HG02678 (cell line): ENCODE measurements at regions not wholly inside any gene's neighbourhood (a gene's known extent, or its start where the extent isn't known, plus 50 kb on each side); places are given as distances from the start of the nearest gene placed in this dataset.
"Not testable (repeated sequence)": the region's sequence is repeated elsewhere in the genome, so short reads cannot be mapped to it uniquely, and the experiment has no call there.

Source experiments
- ATAC-seq: cut with Tn5 transposase; IDR thresholded peaks from one replicate; pipeline ENCODE4 v1.9.1; 2021; ENCODE audit warnings: mild to moderate bottlenecking, moderate library complexity; ENCODE audit not compliant: unreplicated experiment

DNA sequence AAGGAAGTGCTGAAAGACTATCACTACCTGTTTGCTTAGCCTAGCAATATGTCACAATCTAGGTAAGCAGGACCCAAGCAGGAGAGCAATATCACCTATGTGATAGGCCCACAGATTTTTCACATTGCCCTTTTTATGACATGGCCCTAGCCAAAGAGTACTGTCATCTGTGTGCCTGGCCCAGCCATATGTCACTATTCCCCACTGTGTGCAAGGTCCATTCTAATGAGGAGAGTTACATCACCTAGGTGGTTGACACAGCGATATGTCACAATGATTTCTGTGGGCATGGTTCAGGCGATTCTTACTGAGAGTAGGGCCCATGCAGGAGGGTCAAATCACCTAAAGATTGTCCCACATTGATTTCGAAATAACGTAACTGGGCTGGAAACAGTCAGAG, 967.7 kb upstream of the AMELY start:
- ATAC-seq: no peak

DNA sequence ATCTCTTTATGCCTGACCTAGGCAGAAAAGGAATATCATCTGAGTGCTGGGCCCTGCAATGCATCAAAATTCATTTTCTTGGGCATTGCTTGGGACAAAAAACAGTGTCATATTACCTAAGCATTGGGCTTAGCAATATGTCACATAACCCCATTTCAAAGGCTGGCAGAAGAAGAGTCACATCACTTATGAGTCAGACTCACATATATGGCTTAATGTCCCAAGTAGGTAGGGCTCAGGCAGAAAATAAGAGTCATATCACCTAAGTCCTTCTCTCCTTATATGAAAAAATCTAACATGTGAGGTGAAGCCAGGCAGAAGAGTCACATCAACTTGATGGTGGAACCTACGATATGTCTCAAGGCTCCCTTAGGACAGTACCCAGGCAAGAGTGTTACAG, 967.2 kb upstream of the AMELY start:
- no peak for ATAC-seq

DNA sequence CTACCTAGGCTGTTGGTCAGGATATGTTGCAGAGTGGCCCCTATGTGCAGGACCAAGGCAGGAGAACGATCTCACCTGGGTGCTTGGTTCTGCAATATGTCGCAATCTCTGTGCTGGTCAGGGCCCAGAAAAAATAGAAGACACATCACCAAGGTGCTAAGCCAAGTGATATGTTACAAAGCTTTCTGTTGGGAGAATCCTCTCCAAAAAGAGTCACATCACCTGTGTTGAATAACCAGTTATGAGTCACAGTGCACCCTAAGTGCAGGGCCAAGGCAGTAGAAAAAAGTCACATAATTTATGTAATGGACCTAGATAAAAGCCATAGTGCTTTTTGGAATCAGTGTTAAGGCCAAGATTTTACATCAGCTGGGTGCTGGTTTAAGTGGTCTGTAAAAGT, 965.9 kb upstream of the AMELY start:
- ATAC-seq: no peak

DNA sequence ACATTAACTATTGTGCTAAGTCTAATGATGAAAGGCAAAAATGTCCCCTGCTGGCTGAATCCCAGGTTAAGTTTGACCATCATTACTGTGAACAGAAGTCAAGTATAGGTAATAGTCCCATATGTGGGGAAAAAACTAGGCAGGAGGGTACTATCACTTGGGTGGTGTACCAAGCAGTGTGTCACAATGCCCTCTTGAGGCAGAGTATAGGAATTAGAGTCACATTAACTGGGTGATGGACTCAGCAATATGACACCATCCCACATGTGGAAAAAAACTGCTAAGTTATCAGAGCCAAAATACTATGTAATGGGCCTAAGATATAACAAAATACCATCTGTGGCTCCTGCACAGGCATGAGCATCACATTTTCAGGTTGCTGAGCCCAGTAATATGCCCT, 962.5 kb upstream of the AMELY start:
- ATAC-seq: no peak

DNA sequence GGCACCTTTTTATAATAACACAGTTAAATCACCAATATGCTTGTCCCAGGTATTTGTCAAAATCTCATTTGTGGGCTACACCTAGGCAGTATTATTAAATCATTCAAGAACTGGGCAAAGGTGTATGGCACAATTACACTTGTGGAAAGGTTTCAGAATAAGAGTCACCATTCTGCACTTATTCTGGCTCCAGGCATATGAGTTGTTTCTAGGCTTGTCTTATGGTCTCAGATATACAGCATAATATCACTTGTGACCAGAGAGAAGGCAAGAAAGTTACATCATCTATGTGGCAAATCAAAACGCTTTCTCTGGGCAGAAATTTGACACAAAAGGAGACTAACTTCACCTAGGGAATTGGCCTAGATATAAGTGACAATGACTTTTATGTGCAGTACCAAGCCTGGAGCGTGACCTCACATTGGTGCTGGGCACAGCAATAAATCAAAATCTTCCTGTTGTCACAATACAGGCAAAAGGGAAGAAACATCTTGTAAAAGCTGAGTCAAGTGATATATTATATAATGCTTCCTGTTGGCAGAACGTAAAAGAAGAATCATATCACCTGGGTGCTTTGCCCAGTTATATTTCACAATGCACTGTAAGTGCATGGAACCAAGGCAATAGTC, 959.9 kb upstream of the AMELY start:
- ATAC-seq: no peak

DNA sequence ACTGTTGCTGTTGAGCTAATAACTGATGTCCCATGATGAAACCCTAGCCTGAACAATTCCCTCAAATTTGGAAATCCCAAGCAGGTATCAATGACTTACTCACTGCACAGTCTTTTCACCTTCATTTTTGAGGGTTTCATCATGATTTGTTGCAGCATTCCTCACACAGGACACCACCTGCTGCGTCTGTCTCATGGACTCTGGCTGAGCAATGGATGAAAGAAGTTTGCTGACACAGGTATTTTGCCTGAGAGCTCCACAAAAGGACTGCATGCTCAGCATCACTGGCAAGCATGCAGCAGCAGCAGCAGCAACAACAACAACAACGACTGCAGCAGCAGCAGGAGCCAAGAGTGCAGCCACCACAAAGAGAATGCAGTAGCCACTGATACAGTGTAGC, 955.4 kb upstream of the AMELY start:
- ATAC-seq: no peak

DNA sequence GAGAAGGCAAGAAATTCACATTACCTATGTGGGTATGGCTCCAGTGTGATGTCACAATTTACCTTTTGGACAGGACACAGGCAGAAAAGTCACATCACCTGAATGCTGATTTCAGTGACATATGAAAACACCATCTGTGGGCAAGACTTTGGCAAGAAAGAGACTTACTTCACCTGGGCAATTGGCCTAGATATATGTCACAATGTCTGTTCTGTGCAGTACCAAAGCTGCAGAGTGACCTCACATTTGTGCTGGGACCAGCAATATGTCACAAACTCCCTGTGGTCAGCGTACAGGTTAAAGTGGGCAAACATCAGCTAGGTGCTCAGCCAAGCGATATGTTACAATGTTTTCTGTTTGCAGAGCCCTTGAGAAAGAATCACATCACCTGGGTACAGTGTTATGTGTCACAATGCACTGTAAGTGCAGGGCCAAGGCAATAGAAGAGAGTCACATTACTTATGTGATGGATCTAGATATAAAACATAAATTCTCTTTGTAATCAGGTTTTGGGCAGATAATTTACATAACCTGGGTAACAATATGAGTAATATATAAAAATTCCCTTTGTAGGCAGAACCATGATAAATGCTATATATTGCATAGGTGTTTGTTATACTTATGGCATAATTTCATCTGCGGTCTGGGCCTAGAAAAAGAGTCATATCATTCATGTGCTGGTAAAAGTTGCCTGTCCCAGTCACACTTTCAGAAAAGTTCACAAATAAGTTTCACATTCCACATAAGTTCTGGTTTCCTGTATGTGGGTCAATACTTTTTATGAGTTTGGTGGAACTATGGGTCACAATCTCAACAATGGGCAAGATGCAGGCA, 949.4 kb upstream of the AMELY start:
- ATAC-seq: no peak

DNA sequence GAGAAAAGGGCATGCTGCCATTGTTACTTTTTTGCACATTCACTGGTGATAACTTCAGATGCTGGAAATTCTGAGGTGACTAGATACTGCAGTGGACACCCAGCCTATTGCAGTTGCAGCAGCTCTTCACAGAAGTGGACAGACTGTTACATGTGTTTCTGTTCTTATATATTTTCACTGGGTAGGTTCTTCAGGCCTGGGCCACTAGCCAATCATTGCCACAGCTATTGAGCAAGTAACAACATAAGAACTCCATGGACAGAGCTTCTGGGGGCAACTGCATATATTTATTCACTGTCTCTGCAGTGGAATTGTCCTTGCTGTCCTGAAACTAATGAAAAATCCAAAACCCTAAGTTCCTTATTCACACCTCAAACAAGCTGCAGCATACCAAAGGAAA, 938.6 kb upstream of the AMELY start:
- no peak for ATAC-seq

DNA sequence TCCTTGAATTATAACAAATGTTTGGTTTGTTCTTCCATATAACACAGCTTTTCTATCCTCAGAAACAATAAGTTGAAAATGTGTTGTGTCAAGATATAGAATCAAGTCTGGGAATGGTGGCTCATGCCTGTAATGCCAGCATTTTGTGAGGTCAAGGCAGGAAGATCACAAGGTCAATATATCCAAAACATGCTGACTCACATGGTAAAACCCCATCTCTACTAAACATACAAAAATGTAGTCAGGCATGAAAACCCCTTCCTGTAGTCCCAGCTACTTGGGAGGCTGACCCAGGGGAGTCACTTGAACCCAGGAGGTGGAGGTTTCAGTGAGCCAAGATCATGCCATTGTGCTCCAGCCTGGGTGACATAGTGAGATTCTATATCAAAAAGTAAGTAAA, 934.2 kb upstream of the AMELY start:
- no peak for ATAC-seq

DNA sequence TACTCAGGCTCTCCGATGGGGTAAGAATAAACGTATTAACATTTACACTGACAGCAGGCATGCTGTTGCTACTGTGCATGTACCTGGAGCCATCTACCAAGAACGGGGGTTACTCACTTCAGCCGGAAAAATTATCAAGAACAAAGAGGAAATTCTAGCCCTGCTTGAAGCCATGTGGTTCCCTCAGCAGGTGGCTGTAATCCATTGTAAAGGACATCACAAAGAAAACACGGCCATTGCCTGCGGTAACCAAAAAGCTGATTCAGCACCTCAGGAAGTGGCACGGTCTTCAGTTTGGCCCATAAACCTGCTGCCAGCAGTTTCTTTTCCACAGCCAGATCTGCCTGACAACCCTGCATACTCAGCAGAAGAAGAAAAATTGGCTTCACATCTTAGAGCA, 925.5 kb upstream of the AMELY start:
- ATAC-seq: no peak

DNA sequence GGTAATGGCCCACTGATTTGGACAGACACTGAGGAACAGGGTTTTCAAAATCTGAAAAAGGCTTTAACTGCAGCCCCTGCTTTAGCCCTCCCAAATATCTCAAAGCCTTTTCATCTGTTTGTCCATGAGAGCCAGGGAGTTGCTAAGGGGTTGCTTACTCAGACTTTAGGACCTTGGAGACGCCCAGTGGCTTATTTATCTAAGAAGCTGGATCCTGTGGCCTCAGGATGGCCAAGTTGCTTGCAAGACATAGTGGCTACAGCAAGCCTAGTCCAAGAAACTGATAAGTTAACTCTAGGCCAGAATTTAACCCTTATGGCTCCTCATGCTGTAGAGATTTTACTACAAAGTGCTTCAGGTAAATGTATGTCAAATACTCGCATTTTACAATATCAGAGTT, 924.8 kb upstream of the AMELY start:
- ATAC-seq: no peak

DNA sequence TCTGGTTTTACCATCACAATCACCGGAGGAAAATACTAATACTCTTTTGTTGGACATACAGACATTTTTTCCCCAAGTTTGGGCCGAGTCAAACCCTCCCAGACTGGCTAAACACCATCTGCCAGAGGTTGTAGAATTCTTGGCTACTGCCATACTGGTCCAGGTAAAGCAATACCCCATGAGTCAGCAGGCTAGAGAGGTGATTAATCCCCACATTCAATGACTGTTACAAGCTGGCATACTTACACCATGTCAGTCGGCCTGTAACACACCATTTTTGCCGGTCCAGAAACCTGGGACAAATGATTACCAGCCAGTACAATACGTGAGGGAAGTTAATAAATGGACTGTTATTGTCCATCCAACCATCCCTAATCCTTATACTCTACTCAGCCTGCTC, 923.9 kb upstream of the AMELY start:
- ATAC-seq: no peak

DNA sequence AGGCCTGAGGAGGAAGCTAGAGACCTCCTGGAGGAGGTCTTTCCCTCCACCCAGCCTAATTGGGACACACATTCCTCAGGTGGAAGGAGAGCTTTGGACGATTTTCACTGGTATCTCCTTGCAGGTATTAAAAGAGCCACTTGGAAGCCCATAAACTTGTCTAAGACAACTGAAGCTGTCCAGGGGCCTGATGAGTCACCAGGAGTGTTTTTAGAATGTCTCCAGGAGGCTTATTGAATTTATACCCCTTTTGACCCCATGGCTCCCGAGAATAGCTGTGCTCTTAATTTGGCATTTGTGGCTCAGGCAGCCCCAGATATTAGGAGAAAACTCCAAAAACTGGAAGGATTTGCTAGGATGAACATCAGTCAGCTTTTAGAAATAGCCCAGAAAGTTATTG, 922.7 kb upstream of the AMELY start:
- ATAC-seq: no peak

DNA sequence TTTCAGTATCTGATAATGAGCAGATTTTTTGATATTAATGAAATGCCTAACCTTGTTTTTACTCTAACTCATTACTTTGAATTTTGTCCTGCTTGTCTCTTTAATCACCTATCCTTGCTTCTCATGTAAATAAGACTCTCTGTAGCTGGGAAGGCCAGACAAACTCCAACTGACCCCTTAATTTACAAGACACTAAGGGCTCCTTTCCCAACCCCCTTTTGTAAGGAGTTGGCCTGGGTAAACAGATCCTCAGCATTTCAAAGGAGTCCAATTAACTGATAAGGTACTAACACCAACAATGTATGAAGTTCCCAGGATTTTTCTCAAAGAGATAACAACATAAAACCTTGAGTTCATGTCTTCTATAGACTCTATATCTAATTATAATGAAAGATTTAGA, 919.3 kb upstream of the AMELY start:
- not testable (repeated sequence) for ATAC-seq

DNA sequence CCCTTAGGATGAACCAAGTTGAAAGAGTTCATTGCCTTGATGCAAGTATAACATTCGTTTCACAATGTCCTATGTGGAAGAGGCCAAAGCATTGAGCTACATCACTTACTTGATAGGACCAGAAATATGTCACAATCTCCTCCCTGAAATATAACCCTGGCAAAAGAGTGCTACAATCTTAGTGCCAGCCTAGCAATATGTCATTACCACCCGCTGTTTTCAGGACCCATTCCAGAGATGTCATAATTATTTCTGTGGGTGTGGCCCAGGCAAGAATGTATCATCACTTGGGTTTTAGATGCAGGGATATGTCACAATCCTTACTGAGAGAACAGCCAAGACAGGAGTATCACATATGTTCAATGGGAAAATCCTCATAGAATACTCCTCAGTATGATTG, 915.0 kb upstream of the AMELY start:
- ATAC-seq: no peak

DNA sequence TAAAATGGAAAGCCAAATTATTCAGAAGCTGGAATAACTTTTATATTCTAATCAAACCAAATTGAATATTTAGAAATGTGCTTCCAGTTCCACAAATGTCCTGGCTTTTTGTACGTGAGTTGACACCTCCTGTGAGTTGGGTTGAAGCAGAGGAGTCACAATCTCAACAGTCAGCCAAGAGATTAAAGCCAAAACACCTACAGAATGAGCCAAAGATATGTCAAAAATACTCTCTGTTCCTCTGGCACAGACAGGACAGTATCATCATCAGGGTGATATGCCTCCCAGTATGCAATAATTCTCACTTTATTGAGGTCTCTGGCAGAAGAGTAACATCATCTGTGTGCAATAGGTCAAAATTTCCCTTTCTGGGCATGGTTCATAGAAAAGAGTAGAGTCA, 914.3 kb upstream of the AMELY start:
- no peak for ATAC-seq

DNA sequence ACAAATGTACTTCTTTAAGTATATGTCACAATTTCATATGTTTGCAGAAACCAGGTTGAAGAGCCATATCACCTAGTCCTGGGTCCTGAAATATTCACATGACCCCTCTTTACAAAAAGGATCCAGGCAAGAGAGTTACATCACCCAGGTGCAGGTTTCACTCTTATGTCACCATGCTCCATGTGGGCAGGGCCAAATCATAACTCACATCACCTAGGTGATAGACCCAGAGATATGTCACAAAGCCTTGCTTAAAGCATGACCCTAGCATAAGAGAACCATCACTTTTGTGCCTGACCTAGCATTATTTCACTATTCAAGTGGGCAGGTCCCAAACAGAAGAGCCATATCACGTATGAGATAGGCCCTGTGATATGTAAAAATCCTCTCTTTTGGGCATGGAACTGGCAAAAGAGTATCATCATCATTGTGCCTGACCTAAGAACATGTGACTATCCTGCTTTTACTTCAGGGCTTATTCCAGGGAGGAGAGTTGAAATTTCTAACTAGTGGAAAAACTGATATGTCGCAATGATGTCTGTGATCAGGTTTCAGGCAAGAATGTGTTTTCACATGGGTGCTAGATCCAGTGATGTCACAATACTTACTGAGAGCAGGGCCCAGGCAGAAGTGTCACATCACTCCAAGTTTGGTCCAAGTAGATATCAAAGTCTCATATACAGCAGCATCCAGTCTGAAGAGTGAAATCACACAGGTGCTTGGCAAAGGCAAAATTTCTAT, 909.9 kb upstream of the AMELY start:
- no peak for ATAC-seq

DNA sequence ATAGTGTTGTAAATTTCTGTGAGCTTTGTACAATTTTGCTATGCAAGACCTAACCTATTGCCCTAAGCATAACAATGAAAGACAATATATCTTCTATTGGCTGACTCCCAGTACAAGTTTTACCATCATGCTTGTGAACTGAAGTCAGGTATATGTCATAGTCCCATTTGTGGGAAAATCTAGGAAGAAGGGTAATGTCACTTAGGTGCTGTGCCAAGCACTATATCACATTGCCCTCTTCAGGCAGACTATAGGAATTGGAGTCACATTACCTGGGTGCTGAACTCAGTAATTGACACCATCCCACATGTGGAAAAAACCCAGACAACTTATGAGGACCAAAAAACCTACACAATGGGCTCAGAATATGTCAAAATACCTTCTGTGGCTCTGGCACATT, 907.4 kb upstream of the AMELY start:
- ATAC-seq: no peak

DNA sequence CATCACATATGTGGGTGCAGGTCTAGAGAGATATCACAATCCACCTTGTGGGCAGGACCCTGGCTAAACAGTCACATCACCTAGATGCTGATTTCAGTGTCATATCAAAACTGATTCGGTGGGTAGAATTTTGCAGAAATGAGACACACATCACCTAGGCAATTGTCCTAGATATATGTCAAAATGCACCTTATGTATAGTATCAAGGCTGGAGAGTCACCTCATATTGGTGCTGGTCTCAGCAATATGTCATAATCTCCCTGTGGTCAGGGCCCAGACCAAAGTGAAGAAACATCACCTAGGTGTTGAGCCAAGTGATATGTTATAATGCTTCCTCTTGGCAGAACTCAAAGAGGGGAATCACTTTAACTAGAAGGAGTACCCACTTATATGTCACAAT, 905.0 kb upstream of the AMELY start:
- ATAC-seq: no peak

DNA sequence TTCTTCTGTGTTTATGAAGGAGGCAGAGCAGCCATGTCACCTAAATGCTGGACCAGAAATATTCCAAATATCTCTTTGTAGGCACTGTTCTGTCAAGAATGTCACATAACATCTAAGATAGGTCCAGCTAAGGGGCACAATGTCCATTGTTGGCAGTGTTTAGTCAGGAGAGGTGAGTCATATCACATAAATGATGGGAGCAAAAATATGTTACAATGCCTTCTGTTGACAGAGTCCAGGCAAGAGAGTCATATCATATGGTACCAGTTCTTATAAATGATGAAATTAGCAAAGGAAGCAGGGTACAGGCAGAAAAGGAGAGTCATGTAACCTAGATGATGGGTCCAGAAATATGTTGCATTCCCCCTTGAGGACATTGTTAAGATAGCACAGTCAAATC, 904.4 kb upstream of the AMELY start:
- ATAC-seq: no peak

DNA sequence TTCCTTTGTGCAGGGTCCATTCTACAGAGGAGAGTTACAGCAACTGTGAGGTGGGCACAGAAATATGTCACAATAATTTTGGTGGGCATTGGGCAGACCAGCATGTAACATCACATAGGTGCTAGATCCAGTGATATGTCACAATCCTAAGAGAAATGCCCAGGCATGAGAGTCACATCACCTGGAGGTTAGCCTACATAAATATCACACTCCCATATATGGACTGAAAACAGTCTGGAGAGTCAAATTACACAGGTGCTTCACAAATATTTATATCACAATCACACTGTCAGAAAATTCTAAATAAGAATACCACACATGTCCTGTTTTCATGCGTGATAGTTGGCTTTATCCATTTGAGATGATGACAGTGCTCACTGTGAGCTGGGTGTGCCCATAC, 903.7 kb upstream of the AMELY start:
- no peak for ATAC-seq

DNA sequence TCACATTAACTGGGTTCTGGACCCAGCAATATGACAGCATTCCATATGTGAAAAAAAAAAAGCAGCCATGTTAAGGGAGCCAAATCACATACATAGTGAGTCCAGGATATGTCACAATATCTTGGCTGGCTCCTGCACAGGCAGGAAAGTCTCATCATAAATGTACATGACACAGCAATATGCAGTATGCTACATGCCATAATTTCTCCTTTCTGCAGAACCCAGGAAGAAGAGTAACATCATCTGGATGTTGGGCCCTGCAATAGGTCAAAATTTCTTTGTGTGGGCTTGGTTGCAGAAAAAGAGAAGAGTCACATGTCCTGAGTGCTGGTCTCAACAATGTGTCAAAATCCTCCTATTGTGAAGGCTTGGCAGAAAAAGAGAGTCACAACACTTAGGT, 902.8 kb upstream of the AMELY start:
- no peak for ATAC-seq
